OCI-M1 (cell line): ENCODE measurements at regions not wholly inside any gene's neighbourhood (a gene's known extent, or its start where the extent isn't known, plus 50 kb on each side); places are given as distances from the start of the nearest gene placed in this dataset.
"Not testable (repeated sequence)": the region's sequence is repeated elsewhere in the genome, so short reads cannot be mapped to it uniquely, and the experiment has no call there.

Source experiments
- DNase-seq: peaks from one replicate; lab custom pipeline; 2025; lab: John Stamatoyannopoulos, UW

DNA sequence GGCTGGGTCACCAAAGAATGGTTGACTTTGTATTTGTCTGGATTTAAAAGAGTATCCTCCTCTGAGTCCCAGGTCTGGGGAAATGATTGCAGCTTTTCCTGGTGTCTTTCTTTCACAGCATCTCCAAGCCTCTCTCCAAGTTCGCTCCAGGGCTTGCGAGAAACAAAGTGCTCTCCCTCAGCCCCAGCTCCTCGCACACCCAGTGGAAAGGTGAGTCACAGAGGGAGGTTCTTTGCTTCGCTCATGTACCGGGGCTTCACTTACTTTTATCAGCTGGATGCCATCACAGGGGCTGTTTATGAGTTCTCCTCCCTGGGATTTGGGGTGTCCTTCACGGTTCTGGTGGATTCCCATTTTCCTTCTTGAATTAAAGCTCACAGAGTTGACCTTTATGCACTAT lies 252.2 kb upstream of the PLPP4 start:
- DNase-seq: no peak

GRCh38 chr10:120205368-120206018 lies 251.5 kb upstream of the PLPP4 start:
- DNase-seq: no peak

DNA sequence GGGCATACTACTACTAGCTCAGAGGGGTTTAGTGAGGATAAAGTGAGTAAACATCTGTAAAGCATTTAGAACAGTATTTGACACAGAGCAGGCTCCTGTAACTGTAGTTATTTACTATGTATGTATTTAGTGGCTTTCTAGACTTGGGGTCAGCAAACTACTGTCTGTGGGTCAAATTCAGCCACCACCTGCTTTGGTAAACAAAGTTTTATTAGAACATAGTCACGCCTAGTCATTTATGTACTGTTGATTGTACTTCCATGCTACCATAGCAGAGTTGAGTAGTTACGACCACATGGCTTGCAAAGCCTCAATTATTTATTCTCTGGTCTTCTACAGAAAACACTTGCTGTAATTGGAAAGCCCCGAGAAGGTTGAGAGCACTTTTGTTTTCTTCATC lies 248.5 kb upstream of the PLPP4 start:
- DNase-seq: no peak

DNA sequence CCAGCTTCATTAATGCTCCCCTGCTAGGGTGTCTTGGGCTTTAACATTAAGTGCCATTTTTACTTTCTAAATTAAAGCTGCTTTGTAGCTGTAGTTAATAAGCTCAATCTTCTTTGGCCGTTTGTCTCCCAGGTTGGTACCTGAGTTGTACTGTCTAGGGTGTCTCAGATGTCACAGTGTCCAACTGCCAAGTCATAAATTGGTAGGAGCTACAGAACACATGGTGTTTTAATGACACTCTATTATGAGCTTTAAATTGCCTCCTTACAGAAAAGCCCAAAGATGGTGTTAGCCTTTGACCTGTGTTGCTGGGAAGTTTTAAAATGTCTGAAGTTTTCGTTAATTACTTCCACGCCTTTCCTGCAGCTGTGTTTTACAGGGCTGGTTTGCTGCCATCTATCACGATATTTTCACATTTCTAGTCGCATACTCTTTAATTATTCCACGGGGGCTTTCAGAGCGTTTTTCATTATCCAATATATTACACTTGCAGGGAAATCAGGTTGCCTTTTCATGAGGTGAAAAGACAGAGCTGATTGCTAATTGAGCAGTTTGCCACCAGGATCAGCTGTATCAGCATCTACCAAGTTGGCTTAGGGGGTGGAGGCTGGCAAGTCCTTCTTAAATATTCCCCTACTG lies 247.8 kb upstream of the PLPP4 start:
- no peak for DNase-seq

DNA sequence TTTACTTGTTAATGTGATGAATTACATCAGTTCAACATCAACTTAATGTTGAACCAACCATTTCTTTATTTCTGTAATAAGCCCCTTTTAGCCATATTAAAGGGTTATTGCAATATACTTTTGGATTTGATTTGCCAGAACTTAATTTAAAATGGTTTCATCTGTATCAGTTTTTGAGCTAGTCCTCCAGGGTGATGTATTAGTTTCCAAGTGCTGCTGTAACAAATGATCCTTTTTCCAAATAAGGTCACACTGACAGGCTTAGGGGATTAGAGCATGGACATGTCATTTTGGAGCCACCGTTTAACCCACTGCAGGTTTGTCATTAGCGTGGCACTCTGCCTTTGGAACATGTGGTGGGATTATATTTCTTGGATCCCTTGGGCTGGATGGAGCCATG lies 244.8 kb upstream of the PLPP4 start:
- no peak for DNase-seq

DNA sequence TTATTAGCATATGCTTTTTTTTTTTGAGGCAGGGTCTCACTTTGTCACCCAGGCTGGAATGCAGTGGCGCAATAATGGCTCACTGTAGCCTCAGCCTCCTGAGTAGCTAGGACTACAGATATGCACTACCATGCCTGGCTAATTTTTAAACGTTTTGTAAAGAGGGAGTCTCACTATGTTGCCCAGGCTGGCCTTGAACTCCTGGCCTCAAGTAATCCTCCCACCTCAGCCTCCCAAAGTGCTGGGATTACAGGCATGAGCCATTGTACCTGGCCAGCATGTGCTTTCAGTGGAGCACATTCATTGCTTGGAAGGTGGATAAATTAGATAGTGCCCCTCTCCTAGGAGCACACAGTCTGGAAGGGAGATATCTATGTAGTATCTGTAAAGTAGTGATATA lies 243.7 kb upstream of the PLPP4 start:
- not testable (repeated sequence) for DNase-seq

- DNase-seq: no peak
These were observed 239.3 kb upstream of the PLPP4 start for GRCh38 chr10:120217736-120218135.

DNA sequence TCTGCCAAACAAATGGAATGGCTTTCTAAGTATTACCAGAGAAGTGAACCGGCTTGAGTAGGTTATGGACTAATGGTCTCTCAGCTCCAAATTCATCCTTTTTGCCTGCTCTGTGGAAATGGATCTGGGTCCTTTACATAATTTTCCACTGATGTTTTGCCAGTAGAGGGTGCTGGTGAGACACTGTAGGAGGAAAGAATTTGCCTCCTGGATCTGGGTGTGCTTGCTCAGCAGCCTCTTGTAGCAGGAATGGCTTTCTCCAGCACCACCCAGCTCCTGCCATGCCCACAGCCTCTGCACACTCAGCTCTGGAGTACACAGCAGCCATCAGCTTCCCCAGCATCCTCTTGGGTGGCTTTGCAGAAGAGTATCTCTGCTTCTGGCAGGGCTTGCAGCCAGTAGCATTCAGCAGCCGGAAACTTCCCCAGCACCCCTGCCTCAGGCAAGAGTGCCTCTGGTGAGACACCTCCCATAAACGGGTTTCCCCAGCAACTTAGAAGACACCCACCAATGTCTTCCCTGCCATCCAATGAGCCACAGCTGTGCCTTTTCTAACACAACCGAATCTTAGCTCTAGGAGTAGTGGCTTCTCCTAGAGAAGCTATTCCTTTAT lies 235.0 kb upstream of the PLPP4 start:
- DNase-seq: peak; percentile 74

- no peak for DNase-seq
These were observed 227.4 kb upstream of the PLPP4 start for GRCh38 chr10:120229641-120230040.

- not testable (repeated sequence) for DNase-seq
These were observed 217.3 kb upstream of the PLPP4 start for GRCh38 chr10:120239695-120240094.

GRCh38 chr10:120251821-120252442 lies 205.1 kb upstream of the PLPP4 start:
- no peak for DNase-seq

DNA sequence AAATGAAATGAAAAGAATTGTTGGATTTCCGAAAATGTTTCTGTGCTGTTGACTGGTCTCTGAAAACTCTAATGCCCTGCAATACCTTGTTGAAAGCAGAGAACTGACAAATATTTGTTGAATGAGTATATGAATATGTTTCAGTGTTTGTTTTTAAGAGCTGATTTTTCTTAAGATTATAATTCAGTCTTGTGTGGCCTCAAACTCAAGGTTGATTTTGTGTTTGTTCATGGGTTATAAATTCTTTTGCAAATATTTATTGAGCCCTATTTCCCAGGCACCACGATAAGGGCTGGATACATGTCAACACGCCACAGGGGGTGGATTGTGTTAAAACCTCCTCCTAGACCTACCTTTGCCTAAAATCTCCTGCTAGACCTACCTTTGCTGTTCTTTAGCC lies 203.9 kb upstream of the PLPP4 start:
- no peak for DNase-seq

GRCh38 chr10:120260456-120260855 lies 196.6 kb upstream of the PLPP4 start:
- DNase-seq: no peak

DNA sequence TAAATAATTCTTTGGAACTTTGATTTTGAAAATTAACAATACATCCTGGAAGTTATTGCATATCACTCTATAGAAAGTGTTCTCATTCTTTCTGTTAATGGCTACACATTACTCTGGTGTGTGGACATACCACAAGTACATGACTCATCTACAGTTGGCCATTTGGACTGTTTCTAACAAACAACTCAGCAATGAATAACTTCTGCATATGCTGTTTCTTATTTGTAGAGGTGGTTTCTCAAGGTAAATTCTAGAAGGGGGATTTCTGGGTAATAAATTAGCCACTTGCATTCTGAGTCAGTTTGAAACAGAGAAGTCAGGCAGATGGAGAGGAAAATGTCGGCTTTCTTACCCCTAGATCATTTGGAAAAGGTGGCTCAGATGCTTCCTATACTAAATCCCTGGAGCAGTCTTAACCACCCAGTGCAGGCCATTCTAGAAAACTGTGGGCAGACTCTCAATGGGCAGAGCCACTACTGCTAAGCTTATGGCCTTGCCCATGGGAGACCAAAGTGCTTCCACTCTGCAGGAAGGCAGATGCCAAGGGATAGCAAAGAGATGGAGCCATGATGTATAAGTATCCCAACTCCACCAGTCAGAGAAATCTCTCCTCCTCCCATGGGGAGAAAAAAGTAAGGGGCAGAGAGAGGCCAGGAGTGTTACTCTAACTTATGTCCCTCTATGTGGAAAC lies 194.0 kb upstream of the PLPP4 start:
- no peak for DNase-seq

- DNase-seq: no peak
These were observed 191.0 kb upstream of the PLPP4 start for GRCh38 chr10:120266022-120266421.

- DNase-seq: no peak
These were observed 186.1 kb upstream of the PLPP4 start for GRCh38 chr10:120270906-120271305.

DNA sequence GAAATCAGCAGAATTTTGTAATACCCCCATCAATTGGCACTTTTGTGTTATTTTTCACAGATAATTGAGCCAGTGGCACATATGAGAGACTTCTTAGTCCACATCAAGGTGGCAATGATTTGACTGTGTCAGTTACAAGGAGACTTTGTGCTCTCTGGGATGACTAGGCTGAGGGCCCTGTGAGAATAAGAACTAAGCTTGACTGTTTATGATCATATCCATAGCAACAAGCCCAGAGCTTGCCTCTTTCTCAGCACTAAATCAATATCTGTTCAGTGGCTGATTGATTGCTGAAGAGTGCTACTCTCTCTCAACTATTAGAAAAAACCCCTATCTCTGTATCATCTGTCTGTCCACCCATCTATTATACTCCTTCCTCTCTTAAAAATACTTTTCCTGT lies 185.3 kb upstream of the PLPP4 start:
- DNase-seq: no peak

DNA sequence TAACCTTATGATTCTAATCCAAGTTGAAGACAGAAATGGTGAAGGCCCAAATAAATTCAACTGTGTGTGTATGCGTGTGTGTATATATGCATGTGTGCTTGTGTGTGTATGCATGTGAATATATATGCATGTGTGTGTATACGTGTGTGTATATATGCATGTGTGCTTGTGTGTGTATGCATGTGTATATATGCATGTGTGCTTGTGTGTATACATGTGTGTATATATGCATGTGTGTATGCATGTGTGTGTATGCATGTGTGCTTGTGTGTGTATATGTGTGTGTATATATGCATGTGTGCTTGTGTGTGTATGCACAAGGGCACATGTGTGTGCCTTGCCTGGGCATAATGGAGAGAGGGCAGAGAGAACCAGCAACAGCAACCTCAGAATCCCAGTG lies 184.7 kb upstream of the PLPP4 start:
- no peak for DNase-seq

GRCh38 chr10:120278069-120278468 lies 179.0 kb upstream of the PLPP4 start:
- DNase-seq: no peak

DNA sequence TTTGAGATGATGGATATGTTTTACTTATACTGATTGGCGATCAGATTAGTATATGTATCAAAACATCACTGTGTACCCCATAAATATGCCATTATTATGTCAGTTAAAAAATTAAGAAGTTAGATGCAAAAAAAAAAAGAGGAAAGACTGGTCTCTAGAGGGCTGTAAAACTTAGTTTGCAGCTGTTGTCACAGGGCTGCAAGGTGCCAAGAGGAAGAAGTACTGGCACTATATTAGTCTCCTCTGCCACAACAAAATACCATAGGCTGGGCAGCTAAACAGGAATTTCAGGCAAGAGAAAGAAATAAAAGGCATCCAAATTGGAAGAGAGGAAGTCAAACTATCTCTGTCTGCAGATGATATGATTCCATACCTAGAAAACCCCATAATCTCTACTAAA lies 177.8 kb upstream of the PLPP4 start:
- DNase-seq: no peak

DNA sequence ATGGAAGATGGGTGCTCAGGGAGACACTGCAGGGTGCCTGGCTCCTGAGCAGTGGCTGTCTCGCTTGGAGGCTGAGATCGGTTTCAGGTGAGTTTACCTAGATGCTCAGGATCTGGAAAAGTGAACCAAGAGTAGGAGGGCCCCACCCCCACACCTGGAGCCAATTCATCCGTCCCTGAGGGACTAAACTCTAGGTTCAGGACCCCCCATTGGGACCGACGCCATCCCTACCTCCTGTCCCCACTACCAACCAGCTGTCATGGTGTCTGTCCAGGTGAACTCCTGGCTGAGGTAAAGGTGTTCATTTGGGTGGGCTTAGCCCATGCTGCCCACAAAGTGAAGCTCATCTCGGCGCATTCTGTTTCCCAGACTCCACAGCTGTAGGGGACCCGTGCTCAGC lies 174.6 kb upstream of the PLPP4 start:
- DNase-seq: no peak

GRCh38 chr10:120282846-120283492 lies 174.1 kb upstream of the PLPP4 start:
- no peak for DNase-seq
